ENCODE measurements at regions not wholly inside any gene's neighbourhood (a gene's known extent, or its start where the extent isn't known, plus 50 kb on each side); places are given as distances from the start of the nearest gene placed in this dataset.

GRCh38 chr3:161975201-161975600 is 478.6 kb downstream of the OTOL1 start:
- Histone ChIP-seq H3K4me1 (ENCODE audit: insufficient read depth, low read length) (no peaks in the 10 kb centered on the region), H3K4me2 (ENCODE audit: insufficient read depth, insufficient read length, low read length) (no peak overlapping the region), H3K27me3 (ENCODE audit: insufficient read depth, low read length) (no peaks in the 10 kb centered on the region), H3T11ph (ENCODE audit: low read length) (no peak overlapping the region), H3K23ac (ENCODE audit: insufficient read length, low read depth, low read length) (no peak overlapping the region), H2BK5ac (ENCODE audit: insufficient read length, low read length) (no peak overlapping the region), H4K5ac (ENCODE audit: insufficient read length, low read depth, low read length) (no peak overlapping the region), H3K27ac (ENCODE audit: insufficient read length, low read depth, low read length) (no peak overlapping the region), H2AK5ac (ENCODE audit: insufficient read length, low read length) (no peak overlapping the region), H4K91ac (ENCODE audit: insufficient read length, low read depth, low read length) (no peak overlapping the region), H2BK20ac (ENCODE audit: low read depth, low read length, poor library complexity, severe bottlenecking) (no peak overlapping the region), H4K8ac (replicated peaks; ENCODE audit: insufficient read length, low read depth, low read length) (no peak overlapping the region), H3K4ac (ENCODE audit: low read depth, low read length) (no peak overlapping the region), H2BK12ac (ENCODE audit: insufficient read length, low read depth, low read length) (no peak overlapping the region), H3K79me1 (ENCODE audit: insufficient read depth, low read depth, low read length, poor library complexity, severe bottlenecking) (no peaks in the 10 kb centered on the region), H3K14ac (ENCODE audit: insufficient read depth, low read length) (no peak overlapping the region), H3K79me2 (ENCODE audit: insufficient read depth, low read length) (no peaks in the 10 kb centered on the region), H3K23me2 (ENCODE audit: insufficient read length, low read depth, low read length, poor library complexity, severe bottlenecking) (no peaks in the 10 kb centered on the region), H3K56ac (ENCODE audit: insufficient read length, low read depth, low read length) (no peak overlapping the region), H2AFZ (ENCODE audit: low read length) (no peak overlapping the region), H2BK15ac (ENCODE audit: low read depth, low read length) (no peak overlapping the region), H2BK120ac (ENCODE audit: low read depth, low read length, poor library complexity, severe bottlenecking) (no peak overlapping the region), H3K9ac (ENCODE audit: extremely low read depth, insufficient read length, low read length) (no peak overlapping the region), H3K18ac (ENCODE audit: insufficient read length, low read depth, low read length) (no peak overlapping the region), H3K9me3 (ENCODE audit: control insufficient read depth, low read depth, low read length) (no peaks in the 10 kb centered on the region), H4K20me1 (ENCODE audit: control insufficient read depth, insufficient read depth, insufficient read length) (no peaks in the 10 kb centered on the region)
- no peak overlapping the region for H3K4me3 Mint-ChIP-seq
- WGBS (ENCODE audit: extremely low coverage, insufficient read length, low lambda C conversion rate) = no CpG with 5 or more reads among the region's 2 CpGs
- H3K27ac Mint-ChIP-seq = no peak overlapping the region
- H3K4me1 Mint-ChIP-seq = no peaks in the 10 kb centered on the region
- no peak for TF ChIP-seq CTCF (conservative IDR thresholded peaks at IDR 0.05)
- no peaks in the 10 kb centered on the region for H3K27me3 Mint-ChIP-seq (ENCODE audit: low read depth)
- peaks cover 5 to 11% of the 10 kb centered on the region in 2 experiments; a peak in 2 of 5 replicates for H3K9me3 Mint-ChIP-seq
- peaks cover 0 to 4% (median 0%) of the 10 kb centered on the region in 3 experiments; a peak in 3 of 7 replicates for H3K36me3 Mint-ChIP-seq (ENCODE audit: insufficient read depth in 1 of 3, low read depth in 3 of 3)
- DNase-seq = no peak

Measured in H9 (cell line).